ENCODE measurements at regions not wholly inside any gene's neighbourhood (a gene's known extent, or its start where the extent isn't known, plus 50 kb on each side); places are given as distances from the start of the nearest gene placed in this dataset.

- TF ChIP-seq, protein P1, sequence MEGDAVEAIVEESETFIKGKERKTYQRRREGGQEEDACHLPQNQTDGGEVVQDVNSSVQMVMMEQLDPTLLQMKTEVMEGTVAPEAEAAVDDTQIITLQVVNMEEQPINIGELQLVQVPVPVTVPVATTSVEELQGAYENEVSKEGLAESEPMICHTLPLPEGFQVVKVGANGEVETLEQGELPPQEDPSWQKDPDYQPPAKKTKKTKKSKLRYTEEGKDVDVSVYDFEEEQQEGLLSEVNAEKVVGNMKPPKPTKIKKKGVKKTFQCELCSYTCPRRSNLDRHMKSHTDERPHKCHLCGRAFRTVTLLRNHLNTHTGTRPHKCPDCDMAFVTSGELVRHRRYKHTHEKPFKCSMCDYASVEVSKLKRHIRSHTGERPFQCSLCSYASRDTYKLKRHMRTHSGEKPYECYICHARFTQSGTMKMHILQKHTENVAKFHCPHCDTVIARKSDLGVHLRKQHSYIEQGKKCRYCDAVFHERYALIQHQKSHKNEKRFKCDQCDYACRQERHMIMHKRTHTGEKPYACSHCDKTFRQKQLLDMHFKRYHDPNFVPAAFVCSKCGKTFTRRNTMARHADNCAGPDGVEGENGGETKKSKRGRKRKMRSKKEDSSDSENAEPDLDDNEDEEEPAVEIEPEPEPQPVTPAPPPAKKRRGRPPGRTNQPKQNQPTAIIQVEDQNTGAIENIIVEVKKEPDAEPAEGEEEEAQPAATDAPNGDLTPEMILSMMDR (IDR thresholded peaks at IDR 0.05; ENCODE audit: low read depth, low read length) = no peak
- TF ChIP-seq EZH2phosphoT487 (IDR thresholded peaks at IDR 0.05; ENCODE audit: low read depth) = no peak
Measured at GRCh38 chr6:165829376-165829775, 166.3 kb upstream of the PDE10A start.

All from OCI-LY3 (cell line).